ENCODE measurements at regions not wholly inside any gene's neighbourhood (a gene's known extent, or its start where the extent isn't known, plus 50 kb on each side); places are given as distances from the start of the nearest gene placed in this dataset.

DNA sequence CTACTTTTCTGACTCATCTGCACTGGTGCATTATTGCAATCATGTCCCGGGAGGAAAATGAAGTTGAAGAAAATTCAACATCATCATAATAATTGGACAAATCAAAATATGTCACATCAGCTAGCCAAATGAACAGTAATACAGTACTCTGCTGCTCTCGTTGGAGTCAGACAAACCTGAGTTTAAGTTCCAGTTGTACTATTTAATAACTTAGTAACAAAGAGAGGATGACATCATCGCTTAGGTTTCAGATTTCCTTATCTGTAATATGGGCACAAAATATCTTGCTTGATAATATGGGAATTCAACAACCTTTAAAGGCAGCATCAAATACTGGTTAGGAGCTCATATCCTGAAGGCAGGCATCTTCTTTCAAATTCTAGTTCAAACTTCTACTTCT lies 1248.9 kb upstream of the ACO1 start:
- TF ChIP-seq CTCF (optimal IDR thresholded peaks at IDR 0.05 in 1 of 3, IDR thresholded peaks at IDR 0.05 in 1 of 3, conservative IDR thresholded peaks at IDR 0.05 in 1 of 3; ENCODE audit: extremely low read depth in 1 of 3, insufficient read depth in 2 of 3, low read length in 3 of 3): no peak
- no peak for TF ChIP-seq EZH2 (IDR thresholded peaks at IDR 0.05; ENCODE audit: low read length)
- no peak overlapping the region for H3K4me3 ChIP-seq (ENCODE audit: control insufficient read depth in 2 of 3, extremely low read depth in 1 of 3, insufficient read depth in 2 of 3, low read depth in 1 of 3, low read length in 3 of 3)
- dilution Hi-C loops (cut with MboI; ENCODE audit: extremely low pct_ligation_motif_present, low sequenced_read_pairs): no loop called here
- DNase-seq (ENCODE audit: low read depth, low spot score) (no peak), FAIRE-seq (no peak)
- H3K36me3 ChIP-seq (ENCODE audit: control insufficient read depth in 2 of 2, extremely low read depth in 1 of 2, insufficient read depth in 2 of 2, low read length in 2 of 2): no peaks in the 10 kb centered on the region
- H4K20me1 ChIP-seq (ENCODE audit: control insufficient read depth, extremely low read depth, insufficient read depth, low read length): no peaks in the 10 kb centered on the region
- H3K9ac ChIP-seq (ENCODE audit: control insufficient read depth, extremely low read depth, insufficient read depth, low read length): no peak overlapping the region
- H2AFZ ChIP-seq (ENCODE audit: control insufficient read depth, low read length): no peak overlapping the region
- H3K79me2 ChIP-seq (ENCODE audit: control insufficient read depth, insufficient read depth, low read length): no peaks in the 10 kb centered on the region
- no peaks in the 10 kb centered on the region for H3K27me3 ChIP-seq (ENCODE audit: control insufficient read depth, extremely low read depth, insufficient read depth, low read length)
- H3K9me3 ChIP-seq (ENCODE audit: control insufficient read depth, low read depth, low read length): no peaks in the 10 kb centered on the region
- peaks cover 10% of the 10 kb centered on the region for H3K4me1 ChIP-seq (ENCODE audit: control insufficient read depth, extremely low read depth, insufficient read depth, low read length)
- H3K9me1 ChIP-seq (ENCODE audit: control insufficient read depth, extremely low read depth, insufficient read depth, low read length): no peaks in the 10 kb centered on the region
- no peak overlapping the region for H3K4me2 ChIP-seq (ENCODE audit: control insufficient read depth, extremely low read depth, insufficient read depth, low read depth, low read length)
- no peak overlapping the region for H3K27ac ChIP-seq (ENCODE audit: control insufficient read depth, insufficient read depth, low read length)

DNA sequence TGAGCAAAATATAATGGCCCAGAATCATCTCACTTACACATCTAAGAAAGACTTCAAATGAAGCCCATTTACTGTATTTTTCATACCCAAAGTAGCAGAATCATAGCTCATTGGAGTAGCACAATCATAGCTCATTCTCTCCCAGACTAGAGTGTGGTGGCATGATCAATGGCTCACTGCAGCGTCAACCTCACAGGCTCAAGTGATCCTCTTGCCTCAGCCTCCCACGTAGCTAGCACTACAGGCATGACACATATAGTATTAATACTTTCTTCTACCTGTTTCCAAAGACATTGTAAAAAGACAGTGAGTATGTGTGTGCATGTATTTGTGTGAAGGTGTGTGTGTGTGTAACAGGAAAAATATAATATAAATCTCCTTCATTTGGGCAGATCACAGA lies 1247.9 kb upstream of the ACO1 start:
- Histone ChIP-seq H3K27ac (ENCODE audit: control insufficient read depth, insufficient read depth, low read length) (peak overlapping the region; percentile 45), H2AFZ (ENCODE audit: control insufficient read depth, low read length) (no peak overlapping the region), H3K9ac (ENCODE audit: control insufficient read depth, extremely low read depth, insufficient read depth, low read length) (no peak overlapping the region), H3K4me1 (ENCODE audit: control insufficient read depth, extremely low read depth, insufficient read depth, low read length) (peaks cover 10% of the 10 kb centered on the region), H3K79me2 (ENCODE audit: control insufficient read depth, insufficient read depth, low read length) (no peaks in the 10 kb centered on the region), H3K9me1 (ENCODE audit: control insufficient read depth, extremely low read depth, insufficient read depth, low read length) (no peaks in the 10 kb centered on the region), H4K20me1 (ENCODE audit: control insufficient read depth, extremely low read depth, insufficient read depth, low read length) (no peaks in the 10 kb centered on the region), H3K4me3 (ENCODE audit: control insufficient read depth in 2 of 3, extremely low read depth in 1 of 3, insufficient read depth in 2 of 3, low read depth in 1 of 3, low read length in 3 of 3) (no peak overlapping the region), H3K4me2 (ENCODE audit: control insufficient read depth, extremely low read depth, insufficient read depth, low read depth, low read length) (no peak overlapping the region), H3K36me3 (ENCODE audit: control insufficient read depth in 2 of 2, extremely low read depth in 1 of 2, insufficient read depth in 2 of 2, low read length in 2 of 2) (no peaks in the 10 kb centered on the region), H3K27me3 (ENCODE audit: control insufficient read depth, extremely low read depth, insufficient read depth, low read length) (no peaks in the 10 kb centered on the region), H3K9me3 (ENCODE audit: control insufficient read depth, low read depth, low read length) (no peaks in the 10 kb centered on the region)
- DNase-seq (ENCODE audit: low read depth, low spot score): no peak
- FAIRE-seq: peak; percentile 32
- dilution Hi-C loops (cut with MboI; ENCODE audit: extremely low pct_ligation_motif_present, low sequenced_read_pairs): no loop called here
- TF ChIP-seq CTCF (optimal IDR thresholded peaks at IDR 0.05 in 1 of 3, IDR thresholded peaks at IDR 0.05 in 1 of 3, conservative IDR thresholded peaks at IDR 0.05 in 1 of 3; ENCODE audit: extremely low read depth in 1 of 3, insufficient read depth in 2 of 3, low read length in 3 of 3) (no peak), EZH2 (IDR thresholded peaks at IDR 0.05; ENCODE audit: low read length) (no peak)

All from keratinocyte (primary cell).